Tibial nerve (tissue), 4 donors: ENCODE measurements at regions not wholly inside any gene's neighbourhood (a gene's known extent, or its start where the extent isn't known, plus 50 kb on each side); places are given as distances from the start of the nearest gene placed in this dataset.
A peak's percentile ranks its signal among the peaks of the same experiment; 100 is the strongest.

Experiments
- DNase-seq, 2 donors: peaks; one replicate each; pipeline ENCODE4 v3.0.0-alpha.2; 2019; ENCODE audit warnings: low spot score in 2 of 2
- H3K27ac ChIP-seq, 4 donors: fragments of 200-600 bp; sonication (generic) in 3 of 4; one replicate each; pipeline ENCODE4 v1.5.1; 2017 to 2019; ENCODE audit warnings: mild to moderate bottlenecking in 1 of 4
- H3K27me3 ChIP-seq, 2 donors: fragments of 200-600 bp; sonication (generic) in 1 of 2; one replicate each; pipeline versions ENCODE4 v1.5.1 to v1.6.0; 2017 to 2019
- H3K36me3 ChIP-seq, 3 donors: fragments of 200-600 bp; sonication (generic); one replicate each; pipeline ENCODE4 v1.5.1; 2018 to 2019
- H3K4me1 ChIP-seq, 4 donors: fragments of 200-600 bp; sonication (generic) in 3 of 4; one replicate each; pipeline ENCODE4 v1.5.1; 2017 to 2019
- H3K4me3 ChIP-seq, 4 donors: fragments of 200-600 bp; sonication (generic) in 3 of 4; one replicate each; pipeline ENCODE4 v1.5.1; 2017 to 2019; ENCODE audit warnings: mild to moderate bottlenecking in 1 of 4, moderate library complexity in 1 of 4
- H3K9me3 ChIP-seq, 4 donors: fragments of 200-600 bp; sonication (generic) in 3 of 4; one replicate each; pipeline ENCODE4 v1.5.1; 2017 to 2019
- CTCF ChIP-seq, 5 experiments: fragments of 200-600 bp in 3 of 5; fragments of 450-650 bp in 2 of 5; sonication (generic) in 3 of 5; IDR thresholded peaks; one replicate each; pipeline ENCODE4 v1.5.1; 2016 to 2019; ENCODE audit warnings: antibody characterized with exemption in 5 of 5, mild to moderate bottlenecking in 3 of 5, moderate library complexity in 2 of 5
- EP300 ChIP-seq, 2 donors: sonication (generic); formaldehyde crosslinking; IDR thresholded peaks; one replicate each; pipeline ENCODE4 v1.6.1; 2017; ENCODE audit warnings: antibody characterized with exemption in 2 of 2, mild to moderate bottlenecking in 1 of 2
- POLR2A ChIP-seq, 2 donors: fragments of 450-650 bp; IDR thresholded peaks; one replicate each; pipeline ENCODE4 v1.6.1; 2017; ENCODE audit warnings: antibody characterized with exemption in 2 of 2, mild to moderate bottlenecking in 2 of 2, moderate library complexity in 2 of 2
- WGBS, 2 donors: methylation state at CpG; one replicate each; pipeline ENCODE4 v1.1.5; 2018; 5-methylcytosine and 5-hydroxymethylcytosine counted together

GRCh38 chr5:74201334-74202081 lies 439.0 kb downstream of the ENC1 start:
- Histone ChIP-seq H3K27me3 (no peaks in the 10 kb centered on the region), H3K4me3 (no peak overlapping the region), H3K9me3 (no peaks in the 10 kb centered on the region), H3K4me1 (peaks cover 0 to 21% (median under 1%) of the 10 kb centered on the region in 4 donors), H3K36me3 (no peaks in the 10 kb centered on the region), H3K27ac (no peak overlapping the region)
- 45 to 46% methylated on average over 8 of the region's 8 CpGs for WGBS, 2 donors
- peak; percentile 27 to 48 for DNase-seq
- TF ChIP-seq EP300 (IDR thresholded peaks at IDR 0.05) (peak in 1 of 2 donors; percentile 34), CTCF (IDR thresholded peaks at IDR 0.05) (no peak)

- Histone ChIP-seq H3K36me3 (no peaks in the 10 kb centered on the region), H3K9me3 (no peaks in the 10 kb centered on the region), H3K4me1 (peaks cover 0 to 15% (median 0%) of the 10 kb centered on the region in 4 donors), H3K27me3 (no peaks in the 10 kb centered on the region), H3K27ac (no peak overlapping the region), H3K4me3 (no peak overlapping the region)
- no peak for DNase-seq
- 65 to 72% methylated on average over 2 of the region's 2 CpGs for WGBS, 2 donors
- no peak for TF ChIP-seq POLR2A (IDR thresholded peaks at IDR 0.05)
- TF ChIP-seq EP300 (IDR thresholded peaks at IDR 0.05), result no peak
- TF ChIP-seq CTCF (IDR thresholded peaks at IDR 0.05), result no peak
Observed at GRCh38 chr5:74200560-74200959, 440.0 kb downstream of the ENC1 start.

GRCh38 chr5:74199436-74200210 lies 440.9 kb downstream of the ENC1 start:
- H3K9me3 ChIP-seq, result no peaks in the 10 kb centered on the region
- H3K27me3 ChIP-seq, result no peaks in the 10 kb centered on the region
- TF ChIP-seq EP300 (IDR thresholded peaks at IDR 0.05) (no peak), CTCF (IDR thresholded peaks at IDR 0.05) (no peak), POLR2A (IDR thresholded peaks at IDR 0.05) (no peak)
- no peak overlapping the region for H3K4me3 ChIP-seq
- 93 to 96% methylated on average over 7 of the region's 7 CpGs for WGBS, 2 donors
- H3K27ac ChIP-seq, result no peak overlapping the region
- peaks cover 0 to 15% (median 0%) of the 10 kb centered on the region in 4 donors for H3K4me1 ChIP-seq
- no peaks in the 10 kb centered on the region for H3K36me3 ChIP-seq
- no peak for DNase-seq

GRCh38 chr5:74199005-74199404 lies 441.5 kb downstream of the ENC1 start:
- no peak for TF ChIP-seq POLR2A (IDR thresholded peaks at IDR 0.05)
- TF ChIP-seq EP300 (IDR thresholded peaks at IDR 0.05), result no peak
- TF ChIP-seq CTCF (IDR thresholded peaks at IDR 0.05), result no peak
- Histone ChIP-seq H3K36me3 (no peaks in the 10 kb centered on the region), H3K27me3 (no peaks in the 10 kb centered on the region), H3K4me1 (peaks cover 0 to 15% (median 0%) of the 10 kb centered on the region in 4 donors), H3K4me3 (no peak overlapping the region), H3K27ac (no peak overlapping the region), H3K9me3 (no peaks in the 10 kb centered on the region)
- 37 to 50% methylated on average over 2 of the region's 2 CpGs for WGBS, 2 donors
- no peak for DNase-seq

- Histone ChIP-seq H3K4me1 (peaks cover 0 to 15% (median 0%) of the 10 kb centered on the region in 4 donors), H3K36me3 (no peaks in the 10 kb centered on the region), H3K27me3 (no peaks in the 10 kb centered on the region), H3K27ac (no peak overlapping the region), H3K9me3 (no peaks in the 10 kb centered on the region), H3K4me3 (no peak overlapping the region)
- WGBS, 2 donors, result 95 to 98% methylated on average over 2 of the region's 2 CpGs
- no peak for TF ChIP-seq CTCF (IDR thresholded peaks at IDR 0.05)
- DNase-seq, result no peak
Observed at GRCh38 chr5:74198156-74198555, 442.4 kb downstream of the ENC1 start.
